GM23338 (cell line): ENCODE measurements at regions not wholly inside any gene's neighbourhood (a gene's known extent, or its start where the extent isn't known, plus 50 kb on each side); places are given as distances from the start of the nearest gene placed in this dataset.

Experiments
- ATAC-seq: fragments of 200-7000 bp; cut with Tn5 transposase; 3 replicates; pipeline ENCODE4 v1.9.1; 2020
- DNase-seq: peaks from one replicate; pipeline ENCODE4 v3.0.0-alpha.2; 2015; ENCODE audit warnings: low spot score
- H2AFZ ChIP-seq: fragments of 200-600 bp; sonication (generic); 2 replicates; pipeline ENCODE4 v1.8.0; 2016; ENCODE audit warnings: antibody characterized with exemption, mild to moderate bottlenecking, moderate library complexity
- H3F3A ChIP-seq: fragments of 200-600 bp; sonication (generic); replicated peaks from 2 replicates; pipeline ENCODE4 v1.8.0; 2017; ENCODE audit warnings: antibody characterized with exemption, mixed run types, low read depth
- H3K27ac ChIP-seq: fragments of 200-600 bp; sonication (generic); 2 replicates; pipeline ENCODE4 v1.6.1; 2016; ENCODE audit warnings: low read depth
- H3K27me3 ChIP-seq: fragments of 200-600 bp; sonication (generic); 2 replicates; pipeline ENCODE4 v1.8.0; 2016; ENCODE audit warnings: mild to moderate bottlenecking, mixed run types, moderate library complexity; ENCODE audit not compliant: insufficient read depth
- H3K36me3 ChIP-seq: fragments of 200-600 bp; sonication (generic); 2 replicates; pipeline ENCODE4 v1.8.0; 2016; ENCODE audit warnings: mild to moderate bottlenecking; ENCODE audit not compliant: insufficient read depth
- H3K4me1 ChIP-seq: fragments of 200-600 bp; sonication (generic); 2 replicates; pipeline ENCODE4 v1.8.0; 2016; ENCODE audit warnings: mild to moderate bottlenecking, moderate library complexity; ENCODE audit not compliant: insufficient read depth
- H3K4me2 ChIP-seq: fragments of 200-600 bp; sonication (generic); 2 replicates; pipeline ENCODE4 v1.7.1; 2017; ENCODE audit warnings: mixed run types
- H3K4me3 ChIP-seq: fragments of 200-600 bp; sonication (generic); 2 replicates; pipeline ENCODE4 v1.6.1; 2016; ENCODE audit warnings: mixed run types
- H3K79me2 ChIP-seq: fragments of 200-600 bp; sonication (generic); replicated peaks from 2 replicates; pipeline ENCODE4 v1.8.0; 2017; ENCODE audit warnings: mild to moderate bottlenecking; ENCODE audit not compliant: insufficient read depth
- H3K9me2 ChIP-seq: fragments of 200-600 bp; sonication (generic); 2 replicates; pipeline ENCODE4 v1.8.0; 2017; ENCODE audit not compliant: insufficient read depth
- H4K20me1 ChIP-seq: fragments of 200-600 bp; sonication (generic); replicated peaks from 2 replicates; pipeline ENCODE4 v1.8.0; 2017; ENCODE audit warnings: mild to moderate bottlenecking; ENCODE audit not compliant: insufficient read depth
- H3K27ac Mint-ChIP-seq: 2 replicates; pipeline ENCODE4 v1.8.0; 2020; ENCODE audit warnings: inconsistent platforms, mild to moderate bottlenecking, moderate library complexity, mixed read lengths
- H3K27me3 Mint-ChIP-seq: 3 replicates; pipeline ENCODE4 v1.8.0; 2022; ENCODE audit warnings: low read depth, mild to moderate bottlenecking, moderate library complexity, mixed read lengths, inconsistent platforms; ENCODE audit not compliant: insufficient read depth, poor library complexity
- H3K36me3 Mint-ChIP-seq: 3 replicates; pipeline ENCODE4 v1.8.0; 2021; ENCODE audit warnings: low read depth, mild to moderate bottlenecking, inconsistent platforms, moderate library complexity, mixed read lengths
- H3K4me1 Mint-ChIP-seq: 3 replicates; pipeline ENCODE4 v1.8.0; 2020; ENCODE audit warnings: mild to moderate bottlenecking, inconsistent platforms, mixed read lengths
- H3K4me3 Mint-ChIP-seq: 3 replicates; pipeline ENCODE4 v1.8.0; 2021; ENCODE audit warnings: moderate library complexity, mild to moderate bottlenecking, inconsistent platforms, mixed read lengths
- H3K9me3 Mint-ChIP-seq: 3 replicates; pipeline ENCODE4 v1.8.0; 2020; ENCODE audit warnings: moderate library complexity, mild to moderate bottlenecking, inconsistent platforms, mixed read lengths
- CREB1 ChIP-seq: fragments of 250-450 bp; sonication (Bioruptor Pico); IDR thresholded peaks from 2 replicates; pipeline ENCODE4 v1.5.0; 2020; ENCODE audit warnings: low read depth, mild to moderate bottlenecking, moderate library complexity
- EZH2 ChIP-seq: fragments of 200-600 bp; sonication (generic); IDR thresholded peaks from one replicate; pipeline ENCODE4 v1.8.0; 2017; ENCODE audit warnings: antibody characterized with exemption, mild to moderate bottlenecking, low read depth; ENCODE audit not compliant: unreplicated experiment
- EZH2phosphoT487 ChIP-seq: fragments of 200-600 bp; sonication (generic); IDR thresholded peaks from one replicate; pipeline ENCODE4 v1.8.1; 2018; ENCODE audit warnings: antibody characterized with exemption; ENCODE audit not compliant: unreplicated experiment
- JUNB ChIP-seq: IDR thresholded peaks from one replicate; pipeline ENCODE4 v1.6.1; 2016; ENCODE audit warnings: antibody characterized with exemption; ENCODE audit not compliant: unreplicated experiment
- NANOG ChIP-seq: IDR thresholded peaks from 2 replicates; pipeline ENCODE4 v1.6.1; 2016; ENCODE audit warnings: antibody characterized with exemption, borderline replicate concordance
- POLR2AphosphoS5 ChIP-seq: IDR thresholded peaks from 2 replicates; pipeline ENCODE4 v1.6.1; 2016; ENCODE audit warnings: antibody characterized with exemption, low read depth
- STAT1 ChIP-seq: IDR thresholded peaks from one replicate; pipeline ENCODE4 v1.6.1; 2016; ENCODE audit warnings: antibody characterized with exemption; ENCODE audit not compliant: unreplicated experiment
- ZNF114 ChIP-seq: fragments of 250-450 bp; sonication (Bioruptor Pico); IDR thresholded peaks from 2 replicates; pipeline ENCODE4 v1.5.0; 2020; ENCODE audit warnings: mild to moderate bottlenecking, moderate library complexity
- ZNF331 ChIP-seq: fragments of 250-450 bp; sonication (Bioruptor Pico); IDR thresholded peaks from 2 replicates; pipeline ENCODE4 v1.5.0; 2020; ENCODE audit warnings: low read depth, mild to moderate bottlenecking, moderate library complexity
- TF ChIP-seq, protein P1 (sequence below): IDR thresholded peaks from one replicate; pipeline ENCODE4 v1.6.1; 2018; ENCODE audit warnings: antibody characterized with exemption; ENCODE audit not compliant: unreplicated experiment
- TF ChIP-seq, protein P2 (sequence below): fragments of 250-450 bp; sonication (Bioruptor Pico); IDR thresholded peaks from 2 replicates; pipeline ENCODE4 v1.5.0; 2020; ENCODE audit warnings: mild to moderate bottlenecking, moderate library complexity
- TF ChIP-seq, protein P3 (sequence below): IDR thresholded peaks from 2 replicates; pipeline ENCODE4 v1.6.1; 2016; ENCODE audit warnings: antibody characterized with exemption
- TF ChIP-seq, protein P4 (sequence below), 2 experiments: fragments of 200-600 bp in 1 of 2; sonication (generic) in 1 of 2; conservative IDR thresholded peaks; 2 replicates each; pipeline versions ENCODE4 v1.5.1 to v1.6.1; 2016 to 2017; ENCODE audit warnings: antibody characterized with exemption in 2 of 2, low read depth in 2 of 2, mild to moderate bottlenecking in 2 of 2, moderate library complexity in 1 of 2

DNA sequence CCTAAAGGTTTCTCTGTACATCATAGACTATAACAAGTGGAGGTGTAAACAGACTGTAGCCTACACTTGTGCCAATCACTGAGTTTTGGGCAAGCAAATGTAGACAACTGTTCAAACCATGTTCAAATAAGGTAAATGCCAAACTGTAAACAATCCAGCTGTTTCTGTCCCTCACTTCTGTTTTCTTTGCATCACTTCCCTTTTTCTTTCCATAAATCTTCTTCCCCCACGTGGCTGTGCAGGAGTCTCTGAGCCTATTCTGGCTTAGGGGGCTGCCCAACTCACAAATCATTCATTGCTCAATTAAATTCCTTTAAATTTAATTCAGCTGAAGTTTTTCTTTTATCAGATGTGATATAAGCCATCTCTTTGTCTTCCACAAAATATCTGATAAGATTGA, 65.1 kb upstream of the CPM start (continued):
- no peak for TF ChIP-seq EZH2

DNA sequence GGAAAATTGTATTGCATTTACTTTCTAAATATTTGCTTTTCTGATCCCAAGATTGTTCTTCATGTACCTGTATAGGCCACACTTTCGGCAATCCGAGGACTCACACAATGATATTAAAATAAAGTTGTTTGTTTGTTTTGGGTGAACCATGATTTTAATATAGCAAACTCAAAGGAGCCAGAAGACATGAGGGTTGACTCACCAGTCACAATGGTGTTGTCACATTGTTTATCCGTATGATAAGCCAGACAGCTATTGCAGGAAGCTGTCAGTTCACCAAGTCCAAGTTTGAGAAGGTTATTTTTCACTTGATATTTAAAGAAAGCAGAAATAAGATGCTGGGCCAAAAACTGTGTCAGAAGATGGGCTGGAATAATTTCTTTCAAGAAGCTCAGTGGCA, 67.1 kb upstream of the CPM start:
- no peaks in the 10 kb centered on the region for H3K4me1 ChIP-seq
- Mint-ChIP-seq H3K9me3 (peaks cover 18% of the 10 kb centered on the region), H3K27ac (no peak overlapping the region), H3K4me1 (no peaks in the 10 kb centered on the region), H3K27me3 (peaks cover 2% of the 10 kb centered on the region), H3K4me3 (no peak overlapping the region), H3K36me3 (peaks cover 6% of the 10 kb centered on the region; the same call in 2 of the 3 replicates)
- ATAC-seq = no peak
- H2AFZ ChIP-seq = no peak overlapping the region
- no peak overlapping the region for H3K27ac ChIP-seq
- H3F3A ChIP-seq = no peaks in the 10 kb centered on the region
- 0 out of 2 replicates have a peak, but pooled peaks cover 6% of the 10 kb centered on the region for H3K9me2 ChIP-seq
- no peaks in the 10 kb centered on the region for H3K36me3 ChIP-seq
- DNase-seq = no peak
- H4K20me1 ChIP-seq = no peaks in the 10 kb centered on the region
- TF ChIP-seq, protein P1, sequence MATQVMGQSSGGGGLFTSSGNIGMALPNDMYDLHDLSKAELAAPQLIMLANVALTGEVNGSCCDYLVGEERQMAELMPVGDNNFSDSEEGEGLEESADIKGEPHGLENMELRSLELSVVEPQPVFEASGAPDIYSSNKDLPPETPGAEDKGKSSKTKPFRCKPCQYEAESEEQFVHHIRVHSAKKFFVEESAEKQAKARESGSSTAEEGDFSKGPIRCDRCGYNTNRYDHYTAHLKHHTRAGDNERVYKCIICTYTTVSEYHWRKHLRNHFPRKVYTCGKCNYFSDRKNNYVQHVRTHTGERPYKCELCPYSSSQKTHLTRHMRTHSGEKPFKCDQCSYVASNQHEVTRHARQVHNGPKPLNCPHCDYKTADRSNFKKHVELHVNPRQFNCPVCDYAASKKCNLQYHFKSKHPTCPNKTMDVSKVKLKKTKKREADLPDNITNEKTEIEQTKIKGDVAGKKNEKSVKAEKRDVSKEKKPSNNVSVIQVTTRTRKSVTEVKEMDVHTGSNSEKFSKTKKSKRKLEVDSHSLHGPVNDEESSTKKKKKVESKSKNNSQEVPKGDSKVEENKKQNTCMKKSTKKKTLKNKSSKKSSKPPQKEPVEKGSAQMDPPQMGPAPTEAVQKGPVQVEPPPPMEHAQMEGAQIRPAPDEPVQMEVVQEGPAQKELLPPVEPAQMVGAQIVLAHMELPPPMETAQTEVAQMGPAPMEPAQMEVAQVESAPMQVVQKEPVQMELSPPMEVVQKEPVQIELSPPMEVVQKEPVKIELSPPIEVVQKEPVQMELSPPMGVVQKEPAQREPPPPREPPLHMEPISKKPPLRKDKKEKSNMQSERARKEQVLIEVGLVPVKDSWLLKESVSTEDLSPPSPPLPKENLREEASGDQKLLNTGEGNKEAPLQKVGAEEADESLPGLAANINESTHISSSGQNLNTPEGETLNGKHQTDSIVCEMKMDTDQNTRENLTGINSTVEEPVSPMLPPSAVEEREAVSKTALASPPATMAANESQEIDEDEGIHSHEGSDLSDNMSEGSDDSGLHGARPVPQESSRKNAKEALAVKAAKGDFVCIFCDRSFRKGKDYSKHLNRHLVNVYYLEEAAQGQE = no peak
- no peak for TF ChIP-seq NANOG
- TF ChIP-seq CREB1 (CRISPR knock-in tag) = no peak
- no peak for TF ChIP-seq EZH2
- TF ChIP-seq ZNF331 (CRISPR knock-in tag) = no peak
- no peak for TF ChIP-seq ZNF114
- TF ChIP-seq, protein P2, sequence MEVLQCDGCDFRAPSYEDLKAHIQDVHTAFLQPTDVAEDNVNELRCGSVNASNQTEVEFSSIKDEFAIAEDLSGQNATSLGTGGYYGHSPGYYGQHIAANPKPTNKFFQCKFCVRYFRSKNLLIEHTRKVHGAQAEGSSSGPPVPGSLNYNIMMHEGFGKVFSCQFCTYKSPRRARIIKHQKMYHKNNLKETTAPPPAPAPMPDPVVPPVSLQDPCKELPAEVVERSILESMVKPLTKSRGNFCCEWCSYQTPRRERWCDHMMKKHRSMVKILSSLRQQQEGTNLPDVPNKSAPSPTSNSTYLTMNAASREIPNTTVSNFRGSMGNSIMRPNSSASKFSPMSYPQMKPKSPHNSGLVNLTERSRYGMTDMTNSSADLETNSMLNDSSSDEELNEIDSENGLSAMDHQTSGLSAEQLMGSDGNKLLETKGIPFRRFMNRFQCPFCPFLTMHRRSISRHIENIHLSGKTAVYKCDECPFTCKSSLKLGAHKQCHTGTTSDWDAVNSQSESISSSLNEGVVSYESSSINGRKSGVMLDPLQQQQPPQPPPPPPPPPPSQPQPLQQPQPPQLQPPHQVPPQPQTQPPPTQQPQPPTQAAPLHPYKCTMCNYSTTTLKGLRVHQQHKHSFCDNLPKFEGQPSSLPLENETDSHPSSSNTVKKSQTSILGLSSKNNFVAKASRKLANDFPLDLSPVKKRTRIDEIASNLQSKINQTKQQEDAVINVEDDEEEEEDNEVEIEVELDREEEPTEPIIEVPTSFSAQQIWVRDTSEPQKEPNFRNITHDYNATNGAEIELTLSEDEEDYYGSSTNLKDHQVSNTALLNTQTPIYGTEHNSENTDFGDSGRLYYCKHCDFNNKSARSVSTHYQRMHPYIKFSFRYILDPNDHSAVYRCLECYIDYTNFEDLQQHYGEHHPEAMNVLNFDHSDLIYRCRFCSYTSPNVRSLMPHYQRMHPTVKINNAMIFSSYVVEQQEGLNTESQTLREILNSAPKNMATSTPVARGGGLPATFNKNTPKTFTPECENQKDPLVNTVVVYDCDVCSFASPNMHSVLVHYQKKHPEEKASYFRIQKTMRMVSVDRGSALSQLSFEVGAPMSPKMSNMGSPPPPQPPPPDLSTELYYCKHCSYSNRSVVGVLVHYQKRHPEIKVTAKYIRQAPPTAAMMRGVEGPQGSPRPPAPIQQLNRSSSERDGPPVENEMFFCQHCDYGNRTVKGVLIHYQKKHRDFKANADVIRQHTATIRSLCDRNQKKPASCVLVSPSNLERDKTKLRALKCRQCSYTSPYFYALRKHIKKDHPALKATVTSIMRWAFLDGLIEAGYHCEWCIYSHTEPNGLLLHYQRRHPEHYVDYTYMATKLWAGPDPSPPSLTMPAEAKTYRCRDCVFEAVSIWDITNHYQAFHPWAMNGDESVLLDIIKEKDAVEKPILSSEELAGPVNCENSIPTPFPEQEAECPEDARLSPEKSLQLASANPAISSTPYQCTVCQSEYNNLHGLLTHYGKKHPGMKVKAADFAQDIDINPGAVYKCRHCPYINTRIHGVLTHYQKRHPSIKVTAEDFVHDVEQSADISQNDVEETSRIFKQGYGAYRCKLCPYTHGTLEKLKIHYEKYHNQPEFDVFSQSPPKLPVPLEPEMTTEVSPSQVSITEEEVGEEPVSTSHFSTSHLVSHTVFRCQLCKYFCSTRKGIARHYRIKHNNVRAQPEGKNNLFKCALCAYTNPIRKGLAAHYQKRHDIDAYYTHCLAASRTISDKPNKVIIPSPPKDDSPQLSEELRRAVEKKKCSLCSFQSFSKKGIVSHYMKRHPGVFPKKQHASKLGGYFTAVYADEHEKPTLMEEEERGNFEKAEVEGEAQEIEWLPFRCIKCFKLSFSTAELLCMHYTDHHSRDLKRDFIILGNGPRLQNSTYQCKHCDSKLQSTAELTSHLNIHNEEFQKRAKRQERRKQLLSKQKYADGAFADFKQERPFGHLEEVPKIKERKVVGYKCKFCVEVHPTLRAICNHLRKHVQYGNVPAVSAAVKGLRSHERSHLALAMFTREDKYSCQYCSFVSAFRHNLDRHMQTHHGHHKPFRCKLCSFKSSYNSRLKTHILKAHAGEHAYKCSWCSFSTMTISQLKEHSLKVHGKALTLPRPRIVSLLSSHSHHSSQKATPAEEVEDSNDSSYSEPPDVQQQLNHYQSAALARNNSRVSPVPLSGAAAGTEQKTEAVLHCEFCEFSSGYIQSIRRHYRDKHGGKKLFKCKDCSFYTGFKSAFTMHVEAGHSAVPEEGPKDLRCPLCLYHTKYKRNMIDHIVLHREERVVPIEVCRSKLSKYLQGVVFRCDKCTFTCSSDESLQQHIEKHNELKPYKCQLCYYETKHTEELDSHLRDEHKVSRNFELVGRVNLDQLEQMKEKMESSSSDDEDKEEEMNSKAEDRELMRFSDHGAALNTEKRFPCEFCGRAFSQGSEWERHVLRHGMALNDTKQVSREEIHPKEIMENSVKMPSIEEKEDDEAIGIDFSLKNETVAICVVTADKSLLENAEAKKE (CRISPR knock-in tag) = no peak
- no peak for TF ChIP-seq STAT1
- no peak for TF ChIP-seq EZH2phosphoT487
- TF ChIP-seq, protein P3, sequence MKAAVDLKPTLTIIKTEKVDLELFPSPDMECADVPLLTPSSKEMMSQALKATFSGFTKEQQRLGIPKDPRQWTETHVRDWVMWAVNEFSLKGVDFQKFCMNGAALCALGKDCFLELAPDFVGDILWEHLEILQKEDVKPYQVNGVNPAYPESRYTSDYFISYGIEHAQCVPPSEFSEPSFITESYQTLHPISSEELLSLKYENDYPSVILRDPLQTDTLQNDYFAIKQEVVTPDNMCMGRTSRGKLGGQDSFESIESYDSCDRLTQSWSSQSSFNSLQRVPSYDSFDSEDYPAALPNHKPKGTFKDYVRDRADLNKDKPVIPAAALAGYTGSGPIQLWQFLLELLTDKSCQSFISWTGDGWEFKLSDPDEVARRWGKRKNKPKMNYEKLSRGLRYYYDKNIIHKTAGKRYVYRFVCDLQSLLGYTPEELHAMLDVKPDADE = no peak
- TF ChIP-seq, protein P4, sequence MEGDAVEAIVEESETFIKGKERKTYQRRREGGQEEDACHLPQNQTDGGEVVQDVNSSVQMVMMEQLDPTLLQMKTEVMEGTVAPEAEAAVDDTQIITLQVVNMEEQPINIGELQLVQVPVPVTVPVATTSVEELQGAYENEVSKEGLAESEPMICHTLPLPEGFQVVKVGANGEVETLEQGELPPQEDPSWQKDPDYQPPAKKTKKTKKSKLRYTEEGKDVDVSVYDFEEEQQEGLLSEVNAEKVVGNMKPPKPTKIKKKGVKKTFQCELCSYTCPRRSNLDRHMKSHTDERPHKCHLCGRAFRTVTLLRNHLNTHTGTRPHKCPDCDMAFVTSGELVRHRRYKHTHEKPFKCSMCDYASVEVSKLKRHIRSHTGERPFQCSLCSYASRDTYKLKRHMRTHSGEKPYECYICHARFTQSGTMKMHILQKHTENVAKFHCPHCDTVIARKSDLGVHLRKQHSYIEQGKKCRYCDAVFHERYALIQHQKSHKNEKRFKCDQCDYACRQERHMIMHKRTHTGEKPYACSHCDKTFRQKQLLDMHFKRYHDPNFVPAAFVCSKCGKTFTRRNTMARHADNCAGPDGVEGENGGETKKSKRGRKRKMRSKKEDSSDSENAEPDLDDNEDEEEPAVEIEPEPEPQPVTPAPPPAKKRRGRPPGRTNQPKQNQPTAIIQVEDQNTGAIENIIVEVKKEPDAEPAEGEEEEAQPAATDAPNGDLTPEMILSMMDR (conservative IDR thresholded peaks at IDR 0.05; ENCODE audit: low read depth in 2 of 2) = no peak
- TF ChIP-seq POLR2AphosphoS5 = no peak
- TF ChIP-seq JUNB = no peak
- no peaks in the 10 kb centered on the region for H3K79me2 ChIP-seq
- H3K27me3 ChIP-seq = no peaks in the 10 kb centered on the region
- no peak overlapping the region for H3K4me3 ChIP-seq
- H3K4me2 ChIP-seq = no peak overlapping the region
